ENCODE measurements at regions not wholly inside any gene's neighbourhood (a gene's known extent, or its start where the extent isn't known, plus 50 kb on each side); places are given as distances from the start of the nearest gene placed in this dataset.

- TF ChIP-seq CTCF (IDR thresholded peaks at IDR 0.05 in 2 of 3, conservative IDR thresholded peaks at IDR 0.05 in 1 of 3; ENCODE audit: control insufficient read depth in 2 of 3, extremely low read depth in 1 of 3, insufficient read depth in 1 of 3, low read depth in 3 of 3, low read length in 3 of 3) (no peak), POLR2A (IDR thresholded peaks at IDR 0.05; ENCODE audit: low read depth, low read length) (no peak), MYB (IDR thresholded peaks at IDR 0.05; ENCODE audit: borderline replicate concordance, low read depth, low read length) (no peak), BHLHE40 (IDR thresholded peaks at IDR 0.05; ENCODE audit: borderline replicate concordance in 1 of 2, low read depth in 2 of 2, low read length in 1 of 2) (no peak), GABPA (IDR thresholded peaks at IDR 0.05; ENCODE audit: low read depth) (no peak), TCF12 (IDR thresholded peaks at IDR 0.05; ENCODE audit: low read depth, low read length) (no peak), DPF2 (IDR thresholded peaks at IDR 0.05) (no peak), ELK1 (IDR thresholded peaks at IDR 0.05; ENCODE audit: low read depth, low read length) (no peak), SIN3A (IDR thresholded peaks at IDR 0.05; ENCODE audit: low read depth, low read length) (no peak), ZBTB40 (IDR thresholded peaks at IDR 0.05; ENCODE audit: borderline replicate concordance) (no peak)
Observed at GRCh38 chrX:122596998-122597397, 587.1 kb upstream of the GRIA3 start.

Measured in GM12878 (cell line).